ENCODE measurements at regions not wholly inside any gene's neighbourhood (a gene's known extent, or its start where the extent isn't known, plus 50 kb on each side); places are given as distances from the start of the nearest gene placed in this dataset.

DNA sequence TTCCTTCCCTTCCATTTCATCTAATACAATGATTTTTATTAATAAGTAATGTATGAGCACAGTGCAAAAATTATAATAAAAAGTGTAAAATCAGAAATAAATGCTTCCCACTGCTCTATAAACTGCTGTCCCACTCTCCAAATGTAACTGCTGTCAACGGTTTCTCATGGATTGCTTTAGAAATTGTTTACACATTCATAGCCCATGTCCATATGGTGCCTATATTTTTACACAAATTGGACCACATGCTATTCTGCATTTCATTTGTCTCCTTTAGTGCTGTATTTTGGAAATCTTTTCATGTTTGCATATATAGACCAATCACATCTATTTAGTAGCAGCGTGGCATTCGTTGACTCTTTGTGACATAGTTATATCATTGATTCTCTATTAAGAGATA lies 164.7 kb upstream of the SLCO3A1 start:
- H3K4me2 ChIP-seq (ENCODE audit: insufficient read depth, low read length), result no peak overlapping the region
- no peak for DNase-seq (ENCODE audit: insufficient read length, low spot score, missing footprints)
- no peak overlapping the region for H3K27ac ChIP-seq (ENCODE audit: low read depth, low read length)
- no peaks in the 10 kb centered on the region for H3K36me3 ChIP-seq (ENCODE audit: insufficient read depth, low read length)
- no peaks in the 10 kb centered on the region for H3K9me3 ChIP-seq (ENCODE audit: low read depth, low read length)
- H3K4me1 ChIP-seq (ENCODE audit: insufficient read depth, low read length), result no peaks in the 10 kb centered on the region
- H4K20me1 ChIP-seq (ENCODE audit: insufficient read depth, low read length), result no peaks in the 10 kb centered on the region
- no peaks in the 10 kb centered on the region for H3K27me3 ChIP-seq (ENCODE audit: insufficient read depth, low read length)
- no peak overlapping the region for H2AFZ ChIP-seq (ENCODE audit: low read length)
- no peak overlapping the region for H3K4me3 ChIP-seq (ENCODE audit: insufficient read depth, low read length)
- no peaks in the 10 kb centered on the region for H3K79me2 ChIP-seq (ENCODE audit: insufficient read depth, low read length)
- TF ChIP-seq, protein P1, sequence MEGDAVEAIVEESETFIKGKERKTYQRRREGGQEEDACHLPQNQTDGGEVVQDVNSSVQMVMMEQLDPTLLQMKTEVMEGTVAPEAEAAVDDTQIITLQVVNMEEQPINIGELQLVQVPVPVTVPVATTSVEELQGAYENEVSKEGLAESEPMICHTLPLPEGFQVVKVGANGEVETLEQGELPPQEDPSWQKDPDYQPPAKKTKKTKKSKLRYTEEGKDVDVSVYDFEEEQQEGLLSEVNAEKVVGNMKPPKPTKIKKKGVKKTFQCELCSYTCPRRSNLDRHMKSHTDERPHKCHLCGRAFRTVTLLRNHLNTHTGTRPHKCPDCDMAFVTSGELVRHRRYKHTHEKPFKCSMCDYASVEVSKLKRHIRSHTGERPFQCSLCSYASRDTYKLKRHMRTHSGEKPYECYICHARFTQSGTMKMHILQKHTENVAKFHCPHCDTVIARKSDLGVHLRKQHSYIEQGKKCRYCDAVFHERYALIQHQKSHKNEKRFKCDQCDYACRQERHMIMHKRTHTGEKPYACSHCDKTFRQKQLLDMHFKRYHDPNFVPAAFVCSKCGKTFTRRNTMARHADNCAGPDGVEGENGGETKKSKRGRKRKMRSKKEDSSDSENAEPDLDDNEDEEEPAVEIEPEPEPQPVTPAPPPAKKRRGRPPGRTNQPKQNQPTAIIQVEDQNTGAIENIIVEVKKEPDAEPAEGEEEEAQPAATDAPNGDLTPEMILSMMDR (IDR thresholded peaks at IDR 0.05; ENCODE audit: extremely low read depth, low read depth, low read length), result no peak

DNA sequence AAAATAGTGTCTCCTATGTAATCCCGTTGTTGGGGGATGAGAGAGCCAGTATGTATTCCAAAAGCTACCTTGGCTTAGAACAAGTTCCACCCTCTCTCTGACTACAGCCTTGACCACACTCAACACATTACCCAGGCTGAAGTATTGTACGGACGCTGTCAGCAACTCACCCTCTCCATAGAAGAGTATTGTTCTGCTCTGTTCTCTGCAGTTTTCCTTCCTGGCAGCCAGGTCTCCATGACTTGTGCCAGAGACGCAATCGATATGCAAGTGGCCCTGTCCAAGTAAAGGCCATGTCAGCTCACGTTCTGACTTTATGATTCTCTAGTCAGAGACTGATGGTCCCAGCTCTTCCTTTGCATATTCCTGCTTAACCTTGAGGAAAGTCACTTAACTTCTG lies 164.1 kb upstream of the SLCO3A1 start:
- TF ChIP-seq, protein P1 (IDR thresholded peaks at IDR 0.05; ENCODE audit: extremely low read depth, low read depth, low read length), result no peak
- no peaks in the 10 kb centered on the region for H4K20me1 ChIP-seq (ENCODE audit: insufficient read depth, low read length)
- H3K27me3 ChIP-seq (ENCODE audit: insufficient read depth, low read length), result no peaks in the 10 kb centered on the region
- H3K4me2 ChIP-seq (ENCODE audit: insufficient read depth, low read length), result no peak overlapping the region
- no peak overlapping the region for H3K27ac ChIP-seq (ENCODE audit: low read depth, low read length)
- no peaks in the 10 kb centered on the region for H3K9me3 ChIP-seq (ENCODE audit: low read depth, low read length)
- no peak overlapping the region for H3K4me3 ChIP-seq (ENCODE audit: insufficient read depth, low read length)
- no peaks in the 10 kb centered on the region for H3K4me1 ChIP-seq (ENCODE audit: insufficient read depth, low read length)
- no peak for DNase-seq (ENCODE audit: insufficient read length, low spot score, missing footprints)
- no peaks in the 10 kb centered on the region for H3K79me2 ChIP-seq (ENCODE audit: insufficient read depth, low read length)
- no peaks in the 10 kb centered on the region for H3K36me3 ChIP-seq (ENCODE audit: insufficient read depth, low read length)
- H2AFZ ChIP-seq (ENCODE audit: low read length), result no peak overlapping the region

DNA sequence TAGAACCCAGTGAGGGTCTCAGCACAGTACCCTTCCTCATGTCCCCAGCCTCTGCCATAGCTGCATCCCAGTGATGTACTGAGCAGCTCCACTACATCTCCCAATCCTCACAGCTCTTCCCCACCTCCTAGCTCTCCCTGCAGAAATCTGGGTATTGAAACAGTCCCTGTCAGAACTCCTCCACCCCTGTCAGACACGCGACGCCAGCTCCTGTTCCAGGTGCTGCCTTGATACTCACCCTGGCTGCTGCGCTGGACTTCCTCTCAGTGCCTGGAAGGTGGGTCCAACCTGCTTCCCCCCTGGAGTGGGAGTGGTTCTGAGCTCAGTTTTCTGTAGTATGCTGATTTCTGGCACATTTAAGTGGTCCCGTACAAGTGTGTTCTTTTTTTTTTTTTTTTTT lies 160.9 kb upstream of the SLCO3A1 start:
- no peak overlapping the region for H3K27ac ChIP-seq (ENCODE audit: low read depth, low read length)
- H3K27me3 ChIP-seq (ENCODE audit: insufficient read depth, low read length), result no peaks in the 10 kb centered on the region
- TF ChIP-seq, protein P1 (IDR thresholded peaks at IDR 0.05; ENCODE audit: extremely low read depth, low read depth, low read length), result no peak
- no peaks in the 10 kb centered on the region for H3K36me3 ChIP-seq (ENCODE audit: insufficient read depth, low read length)
- no peak overlapping the region for H3K4me3 ChIP-seq (ENCODE audit: insufficient read depth, low read length)
- H3K79me2 ChIP-seq (ENCODE audit: insufficient read depth, low read length), result no peaks in the 10 kb centered on the region
- no peaks in the 10 kb centered on the region for H3K9me3 ChIP-seq (ENCODE audit: low read depth, low read length)
- no peak overlapping the region for H3K4me2 ChIP-seq (ENCODE audit: insufficient read depth, low read length)
- H2AFZ ChIP-seq (ENCODE audit: low read length), result no peak overlapping the region
- no peaks in the 10 kb centered on the region for H3K4me1 ChIP-seq (ENCODE audit: insufficient read depth, low read length)
- no peaks in the 10 kb centered on the region for H4K20me1 ChIP-seq (ENCODE audit: insufficient read depth, low read length)
- DNase-seq (ENCODE audit: insufficient read length, low spot score, missing footprints), result no peak

DNA sequence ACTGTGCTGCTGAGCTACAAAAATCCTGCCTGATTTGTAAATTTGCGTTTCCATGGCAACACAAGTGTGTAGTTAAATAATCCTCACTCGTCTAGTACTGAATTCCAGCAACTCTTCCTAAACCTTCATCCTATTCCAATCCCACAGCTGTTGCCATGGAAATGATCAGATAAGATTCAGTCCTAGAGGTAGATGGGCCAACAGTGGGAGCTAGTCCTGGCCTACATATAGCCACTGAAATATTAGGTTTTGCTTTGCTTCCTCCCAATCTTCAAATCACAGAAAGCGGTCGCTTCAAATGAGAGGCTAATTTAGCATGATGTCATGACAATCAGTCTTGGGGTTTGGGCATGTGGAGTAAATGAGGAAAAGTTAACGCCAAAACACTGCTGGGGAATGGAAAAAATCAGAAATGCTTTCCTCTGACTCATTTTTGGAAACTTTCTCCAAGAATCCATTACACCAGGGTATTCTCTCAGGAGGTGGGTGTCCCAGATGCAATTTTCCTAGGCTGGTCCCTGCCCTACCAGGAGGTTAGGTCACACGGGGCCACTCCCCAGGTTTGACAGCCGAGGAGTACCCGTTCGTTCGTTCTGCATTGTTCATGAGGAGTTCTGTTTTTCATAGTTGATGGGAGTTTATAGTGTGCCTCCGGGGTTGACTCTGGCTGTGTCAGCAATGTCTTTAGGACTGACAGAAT lies 159.2 kb upstream of the SLCO3A1 start:
- H4K20me1 ChIP-seq (ENCODE audit: insufficient read depth, low read length), result no peaks in the 10 kb centered on the region
- no peak for DNase-seq (ENCODE audit: insufficient read length, low spot score, missing footprints)

More for the DNA sequence above, 159.2 kb upstream of the SLCO3A1 start:
- H3K4me3 ChIP-seq (ENCODE audit: insufficient read depth, low read length), result peak overlapping the region; percentile 5
- H2AFZ ChIP-seq (ENCODE audit: low read length), result no peak overlapping the region
- H3K4me2 ChIP-seq (ENCODE audit: insufficient read depth, low read length), result peak overlapping the region; percentile 44
- H3K79me2 ChIP-seq (ENCODE audit: insufficient read depth, low read length), result no peaks in the 10 kb centered on the region
- TF ChIP-seq, protein P1 (IDR thresholded peaks at IDR 0.05; ENCODE audit: extremely low read depth, low read depth, low read length), result no peak
- H3K36me3 ChIP-seq (ENCODE audit: insufficient read depth, low read length), result no peaks in the 10 kb centered on the region
- no peak overlapping the region for H3K27ac ChIP-seq (ENCODE audit: low read depth, low read length)
- no peaks in the 10 kb centered on the region for H3K4me1 ChIP-seq (ENCODE audit: insufficient read depth, low read length)
- H3K27me3 ChIP-seq (ENCODE audit: insufficient read depth, low read length), result no peaks in the 10 kb centered on the region
- H3K9me3 ChIP-seq (ENCODE audit: low read depth, low read length), result no peaks in the 10 kb centered on the region
